SKM-1 treated with dmso at 0.1 percent for 144 hours (cell line): ENCODE measurements at regions not wholly inside any gene's neighbourhood (a gene's known extent, or its start where the extent isn't known, plus 50 kb on each side); places are given as distances from the start of the nearest gene placed in this dataset.

ENCODE experiments used
- DNase-seq: peaks from one replicate; lab custom pipeline; 2025; ENCODE audit not compliant: unreplicated experiment; lab: John Stamatoyannopoulos, UW

DNA sequence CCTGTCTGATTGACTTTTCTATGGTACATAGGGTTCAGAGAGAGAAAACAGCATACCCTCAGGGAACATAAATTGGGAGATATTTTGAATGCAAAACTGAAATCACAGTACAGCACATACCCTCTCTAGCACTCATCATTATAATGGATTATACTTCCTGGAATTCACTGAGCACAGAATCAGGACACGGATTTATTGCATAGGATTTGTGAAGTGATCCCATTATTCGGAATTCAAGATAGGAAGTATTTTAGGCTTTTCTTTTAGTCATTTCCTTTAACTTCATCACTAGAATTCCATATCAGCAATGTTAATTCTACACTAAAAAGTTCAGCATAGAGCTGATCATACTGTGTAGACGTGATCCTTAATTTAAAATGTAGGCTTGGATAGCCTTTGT lies 407.0 kb downstream of the PID1 start:
- no peak for DNase-seq

- DNase-seq: no peak
Measured at GRCh38 chr2:228860601-228861285, 410.3 kb downstream of the PID1 start.

- no peak for DNase-seq
Measured at GRCh38 chr2:228853151-228853550, 417.9 kb downstream of the PID1 start.

GRCh38 chr2:228848638-228849037 lies 422.4 kb downstream of the PID1 start:
- DNase-seq: no peak

DNA sequence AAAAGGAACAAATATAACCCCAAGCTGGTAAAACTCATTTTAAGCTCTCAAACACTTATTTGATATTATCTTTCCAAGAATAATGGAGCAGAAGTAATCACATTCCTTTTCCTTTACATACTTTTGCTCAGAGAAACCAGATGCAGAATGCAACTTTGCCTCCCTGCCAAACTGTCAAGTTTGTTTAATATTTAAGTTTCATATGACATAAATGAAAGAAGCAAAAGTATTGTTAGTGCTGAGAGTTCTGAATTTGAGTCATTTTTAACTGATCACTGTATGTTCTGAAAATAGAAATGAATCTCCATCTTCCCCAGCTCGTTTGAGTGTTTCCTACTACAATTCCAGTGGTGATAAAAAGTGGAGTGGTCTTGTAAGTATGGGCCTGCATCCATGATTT lies 423.4 kb downstream of the PID1 start:
- no peak for DNase-seq

DNA sequence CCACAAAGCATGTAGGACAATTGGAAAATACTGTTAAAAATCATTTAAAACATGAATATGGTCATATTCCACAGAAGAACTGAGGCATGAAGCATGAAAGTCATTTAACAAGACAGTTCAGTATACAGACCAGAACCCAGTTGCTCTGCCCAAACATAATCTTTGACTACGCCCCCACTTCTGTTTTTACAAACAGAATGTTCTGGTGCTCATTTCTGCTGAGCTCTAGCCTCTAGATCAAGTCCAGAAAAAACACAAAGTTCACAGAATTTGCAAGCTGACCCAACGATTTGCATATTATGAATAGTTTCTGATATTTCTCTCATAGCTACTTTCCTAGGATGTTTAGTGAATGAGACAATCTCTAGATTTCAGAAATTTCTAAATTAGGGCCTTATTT lies 424.9 kb downstream of the PID1 start:
- no peak for DNase-seq

DNA sequence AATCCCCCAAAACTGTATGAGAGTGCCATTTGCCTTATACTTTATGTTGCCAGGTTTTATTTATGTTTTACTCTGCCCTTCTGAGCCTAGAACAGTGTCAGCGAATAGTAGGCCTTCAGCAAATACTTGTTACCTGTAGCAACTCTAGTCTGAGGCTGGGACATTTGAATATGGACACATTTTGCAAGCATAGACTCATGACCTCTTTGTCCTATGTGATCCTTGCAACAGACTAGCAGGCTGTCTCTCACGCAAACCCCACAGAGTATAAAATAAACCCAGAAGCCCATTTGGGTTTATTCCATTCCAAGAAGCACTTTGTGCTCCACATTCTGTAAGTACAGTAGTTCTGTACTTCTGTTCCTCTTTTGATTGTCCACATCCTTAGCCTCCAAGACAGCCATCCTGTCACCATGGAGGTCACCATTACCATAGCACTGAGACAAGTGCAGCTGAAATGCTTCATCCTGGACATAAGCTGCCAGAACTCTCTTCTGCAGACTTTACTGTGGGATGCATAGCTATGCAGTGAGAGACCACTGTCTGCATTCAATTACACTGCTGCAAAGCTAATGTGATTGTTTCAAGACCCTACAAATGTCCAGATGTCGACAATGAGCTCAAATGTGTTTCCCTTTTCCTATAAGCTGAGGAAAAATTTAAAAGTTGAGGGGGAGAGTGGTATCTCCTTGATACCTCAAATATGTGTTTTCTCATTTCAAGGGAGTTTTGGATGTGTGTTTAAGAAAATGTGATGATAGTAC lies 425.7 kb downstream of the PID1 start:
- DNase-seq: no peak

- DNase-seq: no peak
Measured at GRCh38 chr2:228841877-228842276, 429.2 kb downstream of the PID1 start.

DNA sequence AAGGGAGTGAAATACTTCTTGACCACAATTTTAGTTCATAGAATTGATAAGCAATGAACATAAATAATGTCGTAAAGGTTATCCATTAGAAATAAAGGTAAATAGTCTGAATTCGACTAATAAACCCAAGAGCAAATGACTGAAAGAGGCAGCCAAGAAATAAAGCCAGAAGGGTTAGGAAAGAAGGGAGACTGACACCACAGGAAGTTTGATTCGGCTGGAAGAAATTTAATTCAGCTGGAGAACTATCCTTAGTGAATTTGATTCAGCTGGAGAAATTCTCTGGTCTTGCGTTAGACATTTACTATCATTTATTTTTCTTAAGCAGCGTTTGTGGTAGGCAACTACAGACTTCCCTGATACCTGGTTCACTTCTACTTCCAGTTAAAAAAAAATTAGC lies 429.6 kb downstream of the PID1 start:
- no peak for DNase-seq

- no peak for DNase-seq
Measured at GRCh38 chr2:228840743-228841114, 430.4 kb downstream of the PID1 start.

DNA sequence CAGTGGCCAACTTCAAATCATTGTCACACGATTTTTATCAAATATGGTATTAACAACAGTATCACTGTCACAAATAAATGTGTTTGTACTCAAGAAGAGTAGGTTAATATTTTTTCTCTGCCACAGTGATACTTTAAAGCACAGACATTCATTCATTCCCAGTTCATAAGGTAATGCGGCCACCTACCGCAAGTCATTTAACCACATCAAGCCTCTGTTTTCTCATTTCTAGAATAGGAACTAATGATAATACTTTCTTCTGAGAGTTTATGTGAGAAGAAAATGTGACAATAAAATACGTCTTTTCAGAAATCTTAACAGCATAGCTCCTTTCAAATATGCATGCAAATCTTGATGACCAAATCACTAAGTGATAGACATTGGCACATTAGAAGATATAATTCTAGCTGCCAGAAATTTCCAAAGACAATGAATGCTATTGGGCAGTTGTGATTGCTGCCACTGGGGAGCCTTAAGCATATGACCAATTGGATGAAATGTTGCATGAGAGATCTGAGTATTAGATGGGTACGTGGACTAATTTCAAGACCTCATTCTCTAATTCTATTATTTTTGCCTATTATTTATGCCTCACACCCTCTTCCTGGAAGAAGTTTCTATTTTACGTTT lies 430.9 kb downstream of the PID1 start:
- no peak for DNase-seq

DNA sequence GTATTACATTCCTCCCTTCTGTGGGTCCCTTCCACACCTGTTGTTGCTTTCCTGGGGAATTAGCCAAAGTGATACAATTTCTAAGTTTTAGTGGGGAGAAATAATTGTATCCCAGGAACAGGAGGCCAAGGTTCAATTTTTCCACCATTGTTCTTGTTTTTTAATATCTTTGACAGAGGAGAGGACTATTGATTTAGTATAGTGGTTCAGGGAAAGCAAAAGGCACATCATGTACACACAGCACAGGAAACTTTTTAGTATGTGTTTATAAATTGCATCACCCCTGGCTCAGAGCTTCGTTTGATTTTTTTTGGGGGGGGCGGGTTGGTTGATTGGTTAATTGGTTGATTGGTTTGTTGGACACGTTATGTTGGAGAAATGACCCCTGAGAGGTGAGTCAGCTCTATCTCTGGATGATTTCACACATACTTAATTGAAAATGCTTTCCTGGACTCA lies 431.6 kb downstream of the PID1 start:
- DNase-seq: no peak

- no peak for DNase-seq
Measured at GRCh38 chr2:228838819-228839218, 432.3 kb downstream of the PID1 start.

DNA sequence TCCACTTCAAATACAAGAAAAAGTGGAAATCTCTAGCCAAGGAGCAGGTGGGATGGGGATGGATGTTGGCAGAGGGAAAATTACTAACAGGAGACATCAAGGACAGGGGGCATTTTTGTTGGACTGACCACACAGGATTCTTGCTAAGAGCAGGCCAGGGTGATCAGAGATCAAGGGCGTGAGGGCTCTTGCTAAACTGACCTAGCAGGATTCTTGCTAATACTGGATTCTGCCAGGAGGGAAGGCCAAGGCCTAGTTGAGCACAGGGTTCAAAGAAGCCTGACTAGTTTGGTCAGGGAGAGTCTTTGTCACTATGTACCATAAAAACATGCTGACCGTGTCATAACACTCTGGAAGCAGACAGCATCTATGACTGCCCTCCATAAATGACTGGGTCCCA lies 442.7 kb downstream of the PID1 start:
- DNase-seq: no peak

DNA sequence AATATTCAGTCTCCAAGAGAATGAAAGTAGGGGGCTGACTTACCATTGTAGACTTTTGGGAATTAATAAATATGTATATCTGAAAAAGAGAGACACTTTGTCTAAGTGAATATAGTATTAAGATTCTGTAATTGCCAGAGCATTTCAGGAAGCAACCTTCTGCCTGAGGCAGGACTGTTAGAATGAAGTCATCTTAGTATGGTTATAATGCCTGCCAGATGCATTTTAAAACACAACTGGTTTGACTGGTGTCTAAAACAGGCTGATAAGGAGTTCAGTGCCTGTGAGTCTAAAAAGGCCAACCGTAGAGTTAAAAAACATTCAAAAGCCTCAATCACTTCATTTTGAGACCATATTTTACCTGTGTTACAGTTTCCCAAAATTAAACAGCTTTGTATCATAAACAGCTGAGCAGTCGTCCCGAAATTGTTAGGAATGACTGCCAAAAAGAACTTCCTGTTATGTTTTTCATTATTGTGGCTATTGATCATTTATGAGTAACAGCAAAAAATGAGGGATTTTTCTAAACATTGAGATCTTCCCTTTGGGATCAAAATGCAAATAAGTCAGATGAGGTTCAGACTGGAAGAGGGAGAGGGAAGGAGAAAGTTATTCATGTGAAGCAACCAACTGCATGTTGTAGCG lies 443.9 kb downstream of the PID1 start:
- DNase-seq: no peak

DNA sequence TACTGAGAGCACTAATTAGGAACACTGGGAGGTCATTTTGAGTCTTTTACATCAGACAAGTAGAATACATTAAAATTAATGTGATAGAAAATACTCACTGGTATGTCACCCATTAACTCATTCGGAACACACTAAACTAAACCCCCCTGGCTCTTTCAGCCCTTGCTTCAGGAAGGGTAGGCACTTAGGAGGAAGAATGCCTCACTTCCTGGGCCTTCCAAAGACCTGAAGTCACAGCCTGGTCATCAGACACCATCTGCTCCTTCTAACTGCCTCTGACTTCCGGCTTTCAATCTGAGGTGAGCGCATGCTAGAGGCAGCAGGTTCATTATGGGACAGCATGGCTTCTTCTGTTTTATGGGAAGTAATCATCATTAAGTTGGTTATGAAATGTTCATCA lies 451.4 kb downstream of the PID1 start:
- DNase-seq: no peak

DNA sequence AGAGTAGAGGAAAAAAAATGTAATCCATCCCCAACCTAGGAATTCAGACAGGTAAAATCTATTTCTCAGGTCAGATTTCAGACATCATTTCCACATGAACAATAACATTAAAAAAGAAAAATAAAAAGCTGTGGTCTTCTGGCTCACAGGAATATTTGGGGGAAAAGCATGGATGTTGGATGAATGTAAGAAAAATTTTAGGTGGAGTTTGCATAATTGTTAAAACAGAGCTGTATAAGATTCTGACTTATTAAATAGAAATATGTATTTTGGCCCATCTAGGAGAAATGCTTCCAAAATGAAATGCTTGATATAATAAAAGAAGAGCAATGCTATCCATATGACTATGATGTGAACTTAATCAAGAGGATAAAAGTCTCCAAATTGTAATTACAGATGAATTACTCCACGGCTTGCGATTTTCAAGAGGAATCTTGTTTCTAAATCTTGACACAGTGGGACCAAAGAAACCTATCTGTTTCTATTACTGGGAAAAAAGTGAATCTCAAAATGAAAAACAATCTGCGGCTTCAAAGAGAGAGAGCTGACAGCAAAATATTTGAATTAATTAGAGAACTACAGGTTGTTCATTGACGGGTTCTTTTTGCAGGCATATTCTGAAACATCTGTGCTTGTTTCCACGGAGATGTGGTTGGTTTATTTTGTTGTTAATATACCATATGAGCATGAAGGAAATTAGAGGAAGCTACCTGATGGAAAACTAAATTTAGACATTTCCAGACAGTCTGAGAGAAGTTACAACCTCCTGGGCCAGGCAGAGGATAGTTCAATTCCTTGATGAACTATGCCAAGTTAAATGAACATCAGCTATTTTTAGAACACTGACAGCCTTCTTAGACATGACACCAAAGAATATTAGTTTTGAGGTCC lies 468.7 kb downstream of the PID1 start:
- DNase-seq: no peak

DNA sequence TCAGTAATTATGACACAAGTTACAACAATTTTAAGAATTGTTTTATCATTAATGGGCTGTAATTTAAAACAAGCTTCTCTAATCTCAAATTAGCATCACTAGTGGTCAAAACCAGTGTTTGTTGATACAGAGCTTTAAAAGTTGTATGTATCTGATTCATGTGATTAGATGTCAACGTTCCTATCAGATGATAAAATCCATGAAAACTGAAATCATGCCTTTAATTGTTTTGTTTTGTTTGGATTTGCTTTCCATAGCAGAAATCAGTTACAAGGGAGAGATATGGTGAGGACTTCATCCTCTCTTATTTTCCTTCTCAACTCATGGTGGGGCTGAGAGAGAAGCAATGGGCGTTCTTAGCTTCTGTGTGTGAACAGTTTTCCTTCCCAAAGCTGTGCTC lies 469.6 kb downstream of the PID1 start:
- no peak for DNase-seq

GRCh38 chr2:228799208-228799588 lies 471.9 kb downstream of the PID1 start:
- no peak for DNase-seq

DNA sequence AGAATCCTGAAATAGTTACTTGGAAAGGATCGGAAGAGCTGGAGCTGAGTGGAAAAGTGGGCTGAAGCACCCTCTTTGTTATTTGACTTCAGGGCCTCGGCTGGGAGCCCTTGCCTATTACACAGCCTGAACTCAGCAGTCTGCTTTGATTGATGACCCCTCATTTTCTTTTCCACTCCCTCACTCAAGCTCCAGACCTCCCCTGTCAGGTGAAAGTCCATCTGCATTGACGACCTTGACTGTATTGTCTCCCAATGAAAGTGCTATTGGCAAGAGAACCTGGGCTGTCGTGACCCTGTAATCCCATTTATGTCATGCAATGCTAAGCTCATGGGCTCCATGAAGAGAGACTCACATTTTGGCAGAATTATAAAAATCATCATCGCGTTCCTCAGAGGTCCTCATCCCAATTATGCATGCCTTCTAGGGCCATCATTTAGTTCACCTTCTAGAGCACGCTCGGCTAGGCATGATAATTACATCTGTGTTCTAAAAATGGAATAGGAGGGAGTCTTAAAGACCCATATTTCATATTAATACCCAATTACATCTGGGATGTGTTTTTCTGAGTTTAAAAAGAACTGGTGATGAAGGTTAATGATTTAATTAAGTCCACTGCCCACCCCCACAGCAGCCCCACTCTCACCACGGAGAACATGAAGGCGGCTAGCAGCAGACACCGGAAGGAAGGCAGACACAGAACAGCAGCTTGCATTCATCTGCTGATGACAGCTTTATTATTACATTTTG lies 472.5 kb downstream of the PID1 start:
- no peak for DNase-seq
